GM06990 (cell line): ENCODE measurements at regions not wholly inside any gene's neighbourhood (a gene's known extent, or its start where the extent isn't known, plus 50 kb on each side); places are given as distances from the start of the nearest gene placed in this dataset.

Experiments used
- DNase-seq: peaks from one replicate; pipeline ENCODE4 v3.0.0-alpha.2; 2011; ENCODE audit not compliant: insufficient read length; ENCODE audit errors: extremely low read depth
- H3K27me3 ChIP-seq: replicated peaks from 2 replicates; pipeline ENCODE4 v1.6.0; 2011; ENCODE audit warnings: low read length; ENCODE audit not compliant: control insufficient read depth, insufficient read depth
- H3K36me3 ChIP-seq: 2 replicates; pipeline ENCODE4 v1.5.1; 2011; ENCODE audit warnings: low read length; ENCODE audit not compliant: control insufficient read depth, insufficient read depth
- H3K4me3 ChIP-seq: replicated peaks from 2 replicates; pipeline ENCODE4 v1.5.1; 2011; ENCODE audit warnings: low read depth, mild to moderate bottlenecking, control low read depth, low read length
- CTCF ChIP-seq: IDR thresholded peaks from 2 replicates; pipeline ENCODE4 v1.5.1; 2011; ENCODE audit warnings: low read length, control low read depth, mild to moderate bottlenecking, inconsistent platforms; ENCODE audit not compliant: insufficient read depth, poor library complexity, severe bottlenecking

GRCh38 chr12:107978641-107979040 lies 150.4 kb upstream of the WSCD2 start:
- Histone ChIP-seq H3K36me3 (no peaks in the 10 kb centered on the region), H3K4me3 (no peak overlapping the region), H3K27me3 (no peaks in the 10 kb centered on the region; the same call in 1 of the 2 replicates)
- DNase-seq = no peak
- no peak for TF ChIP-seq CTCF

- Histone ChIP-seq H3K4me3 (no peak overlapping the region), H3K36me3 (no peaks in the 10 kb centered on the region), H3K27me3 (no peaks in the 10 kb centered on the region)
- TF ChIP-seq CTCF = no peak
- no peak for DNase-seq
Observed at GRCh38 chr12:107983756-107984472, 145.2 kb upstream of the WSCD2 start.

- Histone ChIP-seq H3K36me3 (no peaks in the 10 kb centered on the region), H3K27me3 (no peaks in the 10 kb centered on the region), H3K4me3 (no peak overlapping the region)
- DNase-seq = no peak
- no peak for TF ChIP-seq CTCF
Observed at GRCh38 chr12:107984973-107985372, 144.1 kb upstream of the WSCD2 start.

- no peak for DNase-seq
- Histone ChIP-seq H3K36me3 (no peaks in the 10 kb centered on the region), H3K27me3 (no peaks in the 10 kb centered on the region), H3K4me3 (no peak overlapping the region)
- no peak for TF ChIP-seq CTCF
Observed at GRCh38 chr12:107986183-107986582, 142.9 kb upstream of the WSCD2 start.

- Histone ChIP-seq H3K4me3 (no peak overlapping the region), H3K27me3 (no peaks in the 10 kb centered on the region), H3K36me3 (no peaks in the 10 kb centered on the region)
- peak; percentile 46 for TF ChIP-seq CTCF
- DNase-seq = no peak
Observed at GRCh38 chr12:107990325-107990724, 138.8 kb upstream of the WSCD2 start.

GRCh38 chr12:107992029-107992428 lies 137.1 kb upstream of the WSCD2 start:
- Histone ChIP-seq H3K27me3 (no peaks in the 10 kb centered on the region), H3K4me3 (no peak overlapping the region), H3K36me3 (no peaks in the 10 kb centered on the region)
- DNase-seq = no peak
- no peak for TF ChIP-seq CTCF
